ENCODE measurements at regions not wholly inside any gene's neighbourhood (a gene's known extent, or its start where the extent isn't known, plus 50 kb on each side); places are given as distances from the start of the nearest gene placed in this dataset.

GRCh38 chr17:77381731-77382130, 241.0 kb downstream of the SEC14L1 start:
- Histone ChIP-seq H3K79me2 (ENCODE audit: low read length) (peaks cover 95% of the 10 kb centered on the region), H3K9ac (ENCODE audit: low read length) (no peak overlapping the region), H2AFZ (ENCODE audit: low read length) (no peak overlapping the region), H3K27ac (ENCODE audit: low read length) (no peak overlapping the region), H3K4me2 (ENCODE audit: low read length) (no peak overlapping the region), H3K4me1 (ENCODE audit: insufficient read depth, low read length) (no peaks in the 10 kb centered on the region), H3F3A (ENCODE audit: low read length, unreplicated experiment) (no peaks in the 10 kb centered on the region), H3K4me3 (ENCODE audit: low read length) (no peak overlapping the region), H3K9me3 (ENCODE audit: low read length) (no peaks in the 10 kb centered on the region), H3K36me3 (ENCODE audit: low read depth, low read length) (no peaks in the 10 kb centered on the region; the same call in 1 of the 2 replicates), H3K27me3 (ENCODE audit: low read length) (no peaks in the 10 kb centered on the region), H3K9me2 (replicated peaks; ENCODE audit: low read length) (no peaks in the 10 kb centered on the region), H4K20me1 (ENCODE audit: low read length) (peaks cover 45% of the 10 kb centered on the region)
- CTCF ChIA-PET: no interaction called here
- POLR2A ChIA-PET (ENCODE audit: unreplicated experiment): no interaction called here
- no peak for ATAC-seq
- no peak for DNase-seq
- BruUV-seq (replicated peaks): no TSS peak
- TF ChIP-seq EZH2phosphoT487 (IDR thresholded peaks at IDR 0.05; ENCODE audit: borderline replicate concordance, low read length): no peak
- TF ChIP-seq EZH2 (IDR thresholded peaks at IDR 0.05; ENCODE audit: low read length, unreplicated experiment): no peak
- no peak for TF ChIP-seq CTCF (conservative IDR thresholded peaks at IDR 0.05; ENCODE audit: low read depth, low read length)
- intact Hi-C loops (cut with micrococcal nuclease): no loop called here

- no peak overlapping the region for H3K9ac ChIP-seq (ENCODE audit: low read length)
- H3F3A ChIP-seq (ENCODE audit: low read length, unreplicated experiment): no peaks in the 10 kb centered on the region
- no peak overlapping the region for H3K27ac ChIP-seq (ENCODE audit: low read length)
- peaks cover 38% of the 10 kb centered on the region for H4K20me1 ChIP-seq (ENCODE audit: low read length)
- no TSS peak for BruUV-seq (replicated peaks)
- no peak for ATAC-seq
- intact Hi-C loops (cut with micrococcal nuclease): no loop called here
- peaks cover 95% of the 10 kb centered on the region for H3K79me2 ChIP-seq (ENCODE audit: low read length)
- no peaks in the 10 kb centered on the region; the same call in 1 of the 2 replicates for H3K36me3 ChIP-seq (ENCODE audit: low read depth, low read length)
- H3K4me2 ChIP-seq (ENCODE audit: low read length): no peak overlapping the region
- ChIA-PET CTCF (no interaction called here), POLR2A (ENCODE audit: unreplicated experiment) (interaction anchor here (0.7 kb wide), 1 partner anchor 40 kb away, joined by 6 read pairs; no protein-coding TSS in a partner anchor)
- DNase-seq: no peak
- TF ChIP-seq EZH2 (IDR thresholded peaks at IDR 0.05; ENCODE audit: low read length, unreplicated experiment): no peak
- TF ChIP-seq EZH2phosphoT487 (IDR thresholded peaks at IDR 0.05; ENCODE audit: borderline replicate concordance, low read length): no peak
- TF ChIP-seq CTCF (conservative IDR thresholded peaks at IDR 0.05; ENCODE audit: low read depth, low read length): no peak
- no peak overlapping the region for H2AFZ ChIP-seq (ENCODE audit: low read length)
- H3K9me2 ChIP-seq (replicated peaks; ENCODE audit: low read length): no peaks in the 10 kb centered on the region
- no peak overlapping the region for H3K4me3 ChIP-seq (ENCODE audit: low read length)
- no peaks in the 10 kb centered on the region for H3K27me3 ChIP-seq (ENCODE audit: low read length)
- no peaks in the 10 kb centered on the region for H3K9me3 ChIP-seq (ENCODE audit: low read length)
- H3K4me1 ChIP-seq (ENCODE audit: insufficient read depth, low read length): no peaks in the 10 kb centered on the region
Measured at GRCh38 chr17:77382356-77382911, 241.7 kb downstream of the SEC14L1 start.

GRCh38 chr17:77382966-77383612, 242.3 kb downstream of the SEC14L1 start:
- H3K79me2 ChIP-seq (ENCODE audit: low read length): peaks cover 91% of the 10 kb centered on the region
- DNase-seq (no peak), ATAC-seq (peak; percentile 17)
- no peak overlapping the region for H3K4me2 ChIP-seq (ENCODE audit: low read length)
- no peak overlapping the region for H3K9ac ChIP-seq (ENCODE audit: low read length)
- POLR2A ChIA-PET (ENCODE audit: unreplicated experiment): interaction anchor here (0.7 kb wide), 1 partner anchor 39 kb away, joined by 6 read pairs; no protein-coding TSS in a partner anchor
- intact Hi-C loops (cut with micrococcal nuclease): no loop called here
- no peak overlapping the region for H3K27ac ChIP-seq (ENCODE audit: low read length)
- H4K20me1 ChIP-seq (ENCODE audit: low read length): peaks cover 31% of the 10 kb centered on the region
- no peak overlapping the region for H2AFZ ChIP-seq (ENCODE audit: low read length)
- no peaks in the 10 kb centered on the region for H3K9me3 ChIP-seq (ENCODE audit: low read length)
- no peaks in the 10 kb centered on the region for H3F3A ChIP-seq (ENCODE audit: low read length, unreplicated experiment)
- TF ChIP-seq CTCF (conservative IDR thresholded peaks at IDR 0.05; ENCODE audit: low read depth, low read length): no peak
- no peak for TF ChIP-seq EZH2 (IDR thresholded peaks at IDR 0.05; ENCODE audit: low read length, unreplicated experiment)
- no peak for TF ChIP-seq EZH2phosphoT487 (IDR thresholded peaks at IDR 0.05; ENCODE audit: borderline replicate concordance, low read length)
- no TSS peak for BruUV-seq (replicated peaks)
- no peaks in the 10 kb centered on the region; the same call in 1 of the 2 replicates for H3K36me3 ChIP-seq (ENCODE audit: low read depth, low read length)
- H3K9me2 ChIP-seq (replicated peaks; ENCODE audit: low read length): no peaks in the 10 kb centered on the region
- CTCF ChIA-PET: no interaction called here
- no peaks in the 10 kb centered on the region for H3K27me3 ChIP-seq (ENCODE audit: low read length)
- H3K4me3 ChIP-seq (ENCODE audit: low read length): no peak overlapping the region
- H3K4me1 ChIP-seq (ENCODE audit: insufficient read depth, low read length): no peaks in the 10 kb centered on the region

Data from PC-3 (cell line).